Smooth muscle cell (in vitro differentiated cells): ENCODE measurements at regions not wholly inside any gene's neighbourhood (a gene's known extent, or its start where the extent isn't known, plus 50 kb on each side); places are given as distances from the start of the nearest gene placed in this dataset. TPM values are rescaled to one million over a fixed set of nuclear protein-coding genes. Genes with fewer than 3 reads are reported as not detected.

Source experiments
- DNase-seq: peaks from one replicate; lab custom pipeline; 2025; ENCODE audit not compliant: unreplicated experiment; lab: John Stamatoyannopoulos, UW
- H2AFZ ChIP-seq: fragments of 200-600 bp; sonication (generic); 2 replicates; pipeline ENCODE4 v1.6.0; 2016; ENCODE audit warnings: antibody characterized with exemption, low read depth, mild to moderate bottlenecking
- H3F3A ChIP-seq: fragments of 200-600 bp; sonication (generic); 2 replicates; pipeline ENCODE4 v1.6.0; 2017; ENCODE audit warnings: antibody characterized with exemption, low read depth
- H3K27ac ChIP-seq: fragments of 200-600 bp; sonication (generic); 2 replicates; pipeline ENCODE4 v1.5.1; 2016; ENCODE audit warnings: low read depth, mild to moderate bottlenecking
- H3K27me3 ChIP-seq: fragments of 200-600 bp; sonication (generic); 2 replicates; pipeline ENCODE4 v1.6.1; 2016; ENCODE audit warnings: low read depth, mild to moderate bottlenecking
- H3K36me3 ChIP-seq: fragments of 200-600 bp; sonication (generic); 2 replicates; pipeline ENCODE4 v1.5.1; 2016; ENCODE audit warnings: low read depth
- H3K4me1 ChIP-seq: fragments of 200-600 bp; sonication (generic); 2 replicates; pipeline ENCODE4 v1.5.1; 2016; ENCODE audit warnings: low read depth
- H3K4me2 ChIP-seq: fragments of 200-600 bp; sonication (generic); 2 replicates; pipeline ENCODE4 v1.6.0; 2016; ENCODE audit warnings: mild to moderate bottlenecking
- H3K4me3 ChIP-seq: fragments of 200-600 bp; sonication (generic); 2 replicates; pipeline ENCODE4 v1.5.1; 2016; ENCODE audit warnings: mild to moderate bottlenecking
- H3K79me2 ChIP-seq: fragments of 200-600 bp; sonication (generic); 2 replicates; pipeline ENCODE4 v1.6.0; 2016; ENCODE audit warnings: low read depth, mild to moderate bottlenecking
- H3K9ac ChIP-seq: fragments of 200-600 bp; sonication (generic); 2 replicates; pipeline ENCODE4 v1.6.0; 2016; ENCODE audit warnings: low read depth
- H3K9me3 ChIP-seq: fragments of 200-600 bp; sonication (generic); replicated peaks from 2 replicates; pipeline ENCODE4 v1.5.1; 2016; ENCODE audit warnings: low read depth
- H4K20me1 ChIP-seq: fragments of 200-600 bp; sonication (generic); 2 replicates; pipeline ENCODE4 v1.6.0; 2016; ENCODE audit warnings: low read depth
- CTCF ChIP-seq: fragments of 200-600 bp; sonication (generic); IDR thresholded peaks from 2 replicates; pipeline ENCODE4 v1.5.1; 2017; ENCODE audit warnings: borderline replicate concordance, mild to moderate bottlenecking, antibody characterized with exemption; ENCODE audit not compliant: insufficient read depth, poor library complexity, severe bottlenecking
- WGBS: methylation state at CpG from one replicate; pipeline ENCODE4 v1.1.7; 2016; ENCODE audit warnings: low lambda C conversion rate; 5-methylcytosine and 5-hydroxymethylcytosine counted together
- small RNA-seq: library from RNA; depleted of rRNA; stranded (forward); fragments of <200 nt; gene quantifications from one replicate; pipeline ENCODE3, GENCODE V24; 2014

GRCh38 chr3:78540485-78540884, 1227.3 kb downstream of the ROBO1 start:
- Histone ChIP-seq H4K20me1 (no peaks in the 10 kb centered on the region), H3K27ac (no peak overlapping the region), H3F3A (no peaks in the 10 kb centered on the region), H3K36me3 (no peaks in the 10 kb centered on the region), H2AFZ (no peak overlapping the region), H3K27me3 (no peaks in the 10 kb centered on the region), H3K79me2 (no peaks in the 10 kb centered on the region), H3K9ac (no peak overlapping the region), H3K4me1 (no peaks in the 10 kb centered on the region), H3K4me2 (no peak overlapping the region), H3K4me3 (no peak overlapping the region), H3K9me3 (no peaks in the 10 kb centered on the region)
- TF ChIP-seq CTCF, result no peak
- DNase-seq, result no peak
- WGBS, result 97% methylated on average over 2 of the region's 2 CpGs

GRCh38 chr3:78545827-78546226, 1222.0 kb downstream of the ROBO1 start:
- Histone ChIP-seq H3K27ac (no peak overlapping the region), H3K9me3 (no peaks in the 10 kb centered on the region), H3K4me3 (no peak overlapping the region), H2AFZ (no peak overlapping the region), H3K4me1 (no peaks in the 10 kb centered on the region), H3K79me2 (no peaks in the 10 kb centered on the region), H3K36me3 (no peaks in the 10 kb centered on the region), H3K27me3 (no peaks in the 10 kb centered on the region), H3K9ac (no peak overlapping the region), H3K4me2 (no peak overlapping the region), H4K20me1 (no peaks in the 10 kb centered on the region), H3F3A (no peaks in the 10 kb centered on the region)
- WGBS, result 93% methylated on average over 2 of the region's 2 CpGs
- no peak for TF ChIP-seq CTCF
- no peak for DNase-seq

Small RNAs in the stretch of these regions (small RNA-seq; reads per million reads assigned to genes)
- gene RN7SKP61 (not detected), gene RN7SL647P (not detected), gene RNU6-217P (not detected)
